Panc1 (cell line): ENCODE measurements at regions not wholly inside any gene's neighbourhood (a gene's known extent, or its start where the extent isn't known, plus 50 kb on each side); places are given as distances from the start of the nearest gene placed in this dataset.

Experiments
- ATAC-seq: fragments of 200-7000 bp; cut with Tn5 transposase; 2 replicates; pipeline ENCODE4 v1.9.1; 2020; ENCODE audit warnings: mild to moderate bottlenecking, moderate library complexity
- BruUV-seq: library from RNA; stranded (reverse); fragments of 400-500 nt; replicated peaks from 2 replicates; lab custom pipeline; 2021; lab: Mats Ljungman, UMichigan
- CTCF ChIA-PET: fragments of 300-600 bp; sonication (Branson Sonifier 250); formaldehyde crosslinking; loops from one replicate; lab custom pipeline; 2022; ENCODE audit warnings: antibody characterized with exemption; lab: Charles Lee
- POLR2A ChIA-PET: fragments of 300-600 bp; sonication (Branson Sonifier 250); formaldehyde crosslinking; loops from one replicate; lab custom pipeline; 2022; ENCODE audit warnings: antibody characterized with exemption; lab: Charles Lee
- DNase-seq: peaks from one replicate; pipeline ENCODE4 v3.0.0-alpha.2; 2010; ENCODE audit warnings: low read depth, low spot score
- H3K27ac ChIP-seq: 2 replicates; pipeline ENCODE4 v1.5.1; 2011; ENCODE audit warnings: mild to moderate bottlenecking, low read length, inconsistent platforms
- H3K27me3 ChIP-seq: fragments of 200-500 bp; sonication (Bioruptor generic); 2 replicates; pipeline ENCODE4 v1.6.0; 2014; ENCODE audit warnings: low read length, inconsistent platforms; ENCODE audit not compliant: control insufficient read depth, insufficient read depth
- H3K36me3 ChIP-seq: fragments of 200-500 bp; sonication (Bioruptor generic); 2 replicates; pipeline ENCODE4 v1.5.1; 2014; ENCODE audit warnings: inconsistent platforms, mild to moderate bottlenecking, low read length, moderate library complexity; ENCODE audit not compliant: control insufficient read depth, insufficient read depth
- H3K4me1 ChIP-seq: 2 replicates; pipeline ENCODE4 v1.5.1; 2011; ENCODE audit warnings: inconsistent platforms, mild to moderate bottlenecking, low read length, moderate library complexity; ENCODE audit not compliant: control insufficient read depth, insufficient read depth
- H3K4me3 ChIP-seq, 2 experiments: 2 replicates each; pipeline ENCODE4 v1.5.1; 2011 to 2012; ENCODE audit warnings: low read depth in 2 of 2, low read length in 2 of 2, mild to moderate bottlenecking in 2 of 2, inconsistent platforms in 1 of 2, moderate library complexity in 1 of 2
- H3K9me3 ChIP-seq: fragments of 200-500 bp; sonication (Bioruptor generic); 2 replicates; pipeline ENCODE4 v1.5.1; 2014; ENCODE audit warnings: low read depth, mild to moderate bottlenecking, inconsistent platforms, low read length, moderate library complexity; ENCODE audit not compliant: control insufficient read depth, insufficient read depth
- CTCF ChIP-seq: fragments of 450-650 bp; IDR thresholded peaks from 2 replicates; pipeline ENCODE4 v1.5.1; 2017; ENCODE audit warnings: mild to moderate bottlenecking
- POLR2AphosphoS5 ChIP-seq: IDR thresholded peaks from 2 replicates; pipeline ENCODE4 v1.6.1; 2012; ENCODE audit warnings: mild to moderate bottlenecking, low read depth, low read length, moderate library complexity
- SIN3A ChIP-seq: IDR thresholded peaks from 2 replicates; pipeline ENCODE4 v1.6.1; 2012; ENCODE audit warnings: low read depth, mild to moderate bottlenecking, low read length, moderate library complexity, borderline replicate concordance; ENCODE audit not compliant: insufficient read depth
- TCF7L2 ChIP-seq: IDR thresholded peaks from 2 replicates; pipeline ENCODE4 v1.6.1; 2011; ENCODE audit warnings: mild to moderate bottlenecking, low read depth, low read length, inconsistent platforms
- in situ Hi-C: cut with HindIII; loops from 2 replicates; pipeline ENCODE4 v1.10.0; 2016; ENCODE audit warnings: low sequenced_read_pairs, low pct_unique_long_range_greater_than_20kb
- intact Hi-C: fragments of 100-400 bp; cut with micrococcal nuclease; formaldehyde crosslinking; loops from one replicate; pipeline ENCODE4 v1.10.0; 2022; ENCODE audit not compliant: unreplicated experiment
- TF ChIP-seq, protein P1 (sequence below), 2 experiments: IDR thresholded peaks; 2 replicates each; pipeline ENCODE4 v1.6.1; 2011 to 2012; ENCODE audit warnings: low read depth in 2 of 2, control low read depth in 1 of 2, low read length in 1 of 2, mild to moderate bottlenecking in 1 of 2, moderate library complexity in 1 of 2; ENCODE audit not compliant: insufficient read depth in 1 of 2

- ATAC-seq: no peak
- no peaks in the 10 kb centered on the region for H3K36me3 ChIP-seq
- H3K9me3 ChIP-seq: no peaks in the 10 kb centered on the region
- TF ChIP-seq POLR2AphosphoS5 (no peak), CTCF (no peak), SIN3A (no peak), TCF7L2 (no peak)
- TF ChIP-seq, protein P1, sequence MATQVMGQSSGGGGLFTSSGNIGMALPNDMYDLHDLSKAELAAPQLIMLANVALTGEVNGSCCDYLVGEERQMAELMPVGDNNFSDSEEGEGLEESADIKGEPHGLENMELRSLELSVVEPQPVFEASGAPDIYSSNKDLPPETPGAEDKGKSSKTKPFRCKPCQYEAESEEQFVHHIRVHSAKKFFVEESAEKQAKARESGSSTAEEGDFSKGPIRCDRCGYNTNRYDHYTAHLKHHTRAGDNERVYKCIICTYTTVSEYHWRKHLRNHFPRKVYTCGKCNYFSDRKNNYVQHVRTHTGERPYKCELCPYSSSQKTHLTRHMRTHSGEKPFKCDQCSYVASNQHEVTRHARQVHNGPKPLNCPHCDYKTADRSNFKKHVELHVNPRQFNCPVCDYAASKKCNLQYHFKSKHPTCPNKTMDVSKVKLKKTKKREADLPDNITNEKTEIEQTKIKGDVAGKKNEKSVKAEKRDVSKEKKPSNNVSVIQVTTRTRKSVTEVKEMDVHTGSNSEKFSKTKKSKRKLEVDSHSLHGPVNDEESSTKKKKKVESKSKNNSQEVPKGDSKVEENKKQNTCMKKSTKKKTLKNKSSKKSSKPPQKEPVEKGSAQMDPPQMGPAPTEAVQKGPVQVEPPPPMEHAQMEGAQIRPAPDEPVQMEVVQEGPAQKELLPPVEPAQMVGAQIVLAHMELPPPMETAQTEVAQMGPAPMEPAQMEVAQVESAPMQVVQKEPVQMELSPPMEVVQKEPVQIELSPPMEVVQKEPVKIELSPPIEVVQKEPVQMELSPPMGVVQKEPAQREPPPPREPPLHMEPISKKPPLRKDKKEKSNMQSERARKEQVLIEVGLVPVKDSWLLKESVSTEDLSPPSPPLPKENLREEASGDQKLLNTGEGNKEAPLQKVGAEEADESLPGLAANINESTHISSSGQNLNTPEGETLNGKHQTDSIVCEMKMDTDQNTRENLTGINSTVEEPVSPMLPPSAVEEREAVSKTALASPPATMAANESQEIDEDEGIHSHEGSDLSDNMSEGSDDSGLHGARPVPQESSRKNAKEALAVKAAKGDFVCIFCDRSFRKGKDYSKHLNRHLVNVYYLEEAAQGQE (IDR thresholded peaks at IDR 0.05; ENCODE audit: insufficient read depth in 1 of 2, low read depth in 2 of 2, low read length in 1 of 2): no peak
- intact Hi-C loops (no loop called here), in situ Hi-C loops (no loop called here)
- ChIA-PET POLR2A (no interaction called here), CTCF (no interaction called here)
- H3K27me3 ChIP-seq: no peaks in the 10 kb centered on the region
- H3K4me3 ChIP-seq: no peak overlapping the region
- no TSS peak for BruUV-seq
- DNase-seq: no peak
- H3K4me1 ChIP-seq: no peaks in the 10 kb centered on the region
- H3K27ac ChIP-seq: no peak overlapping the region
These were observed 359.9 kb upstream of the DCC start for GRCh38 chr18:51980101-51980500.

- no peak for ATAC-seq
- H3K27me3 ChIP-seq: no peaks in the 10 kb centered on the region
- intact Hi-C loops: no loop called here
- H3K36me3 ChIP-seq: no peaks in the 10 kb centered on the region
- H3K27ac ChIP-seq: no peak overlapping the region
- H3K4me1 ChIP-seq: no peaks in the 10 kb centered on the region
- DNase-seq: no peak
- H3K9me3 ChIP-seq: no peaks in the 10 kb centered on the region
- no TSS peak for BruUV-seq
- in situ Hi-C loops: no loop called here
- ChIA-PET POLR2A (no interaction called here), CTCF (no interaction called here)
- no peak overlapping the region for H3K4me3 ChIP-seq
- TF ChIP-seq CTCF: no peak
- TF ChIP-seq SIN3A: no peak
- TF ChIP-seq POLR2AphosphoS5: no peak
- no peak for TF ChIP-seq TCF7L2
- TF ChIP-seq, protein P1 (IDR thresholded peaks at IDR 0.05; ENCODE audit: insufficient read depth in 1 of 2, low read depth in 2 of 2, low read length in 1 of 2): no peak
These were observed 351.7 kb upstream of the DCC start for GRCh38 chr18:51988277-51988676.
